ENCODE measurements at regions not wholly inside any gene's neighbourhood (a gene's known extent, or its start where the extent isn't known, plus 50 kb on each side); places are given as distances from the start of the nearest gene placed in this dataset.
"Not testable (repeated sequence)": the region's sequence is repeated elsewhere in the genome, so short reads cannot be mapped to it uniquely, and the experiment has no call there.

DNA sequence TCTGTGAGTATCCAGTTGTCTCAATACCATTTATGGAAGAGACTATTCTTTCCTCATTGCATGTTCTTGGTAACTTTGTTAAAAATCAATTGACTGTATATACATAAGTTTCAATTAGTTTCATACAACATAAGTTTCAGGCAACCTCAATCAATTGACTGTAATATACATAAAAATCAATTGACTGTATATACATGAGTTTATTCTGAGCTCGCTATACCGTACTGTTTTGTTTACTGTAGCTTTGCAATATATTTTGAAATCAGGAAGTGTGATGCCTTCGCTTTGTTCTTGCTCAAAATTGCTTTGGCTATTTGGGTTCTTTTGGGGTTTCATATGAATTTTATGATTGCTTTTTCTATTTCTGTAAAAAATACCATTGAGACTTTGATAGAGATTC, 392.0 kb downstream of the BTG1 start:
- Mint-ChIP-seq H3K4me1 (peaks cover 0 to 4% (median 3%) of the 10 kb centered on the region in 3 donors), H3K27me3 (no peaks in the 10 kb centered on the region), H3K4me3 (no peak overlapping the region), H3K36me3 (no peaks in the 10 kb centered on the region), H3K9me3 (peaks cover 0 to 8% (median 3%) of the 10 kb centered on the region in 3 donors), H3K27ac (no peak overlapping the region)
- Histone ChIP-seq H3K27me3 (replicated peaks in 1 of 2; ENCODE audit: control insufficient read depth in 2 of 2, extremely low read depth in 1 of 2, insufficient read depth in 2 of 2, low read length in 1 of 2) (no peaks in the 10 kb centered on the region), H3K4me3 (ENCODE audit: control insufficient read depth in 1 of 2, extremely low read depth in 1 of 2, low read length in 1 of 2) (no peak overlapping the region), H3K9me3 (no peaks in the 10 kb centered on the region), H3K36me3 (ENCODE audit: control insufficient read depth in 2 of 2, extremely low read depth in 1 of 2, insufficient read depth in 1 of 2, low read length in 1 of 2) (no peaks in the 10 kb centered on the region), H3K27ac (ENCODE audit: low read length) (no peak overlapping the region), H3K4me1 (ENCODE audit: control insufficient read depth in 1 of 2, extremely low read depth in 1 of 2, insufficient read depth in 2 of 2, low read length in 2 of 2) (no peaks in the 10 kb centered on the region)
- DNase-seq (no peak), ATAC-seq (replicated peaks in 1 of 4) (no peak)
- no CpG with 5 or more reads among the region's 3 CpGs for WGBS (ENCODE audit: insufficient coverage)
- CTCF ChIA-PET = interaction anchor here in 1 of 2 donors (0.8 kb wide), 1 partner anchor 17 kb away, joined by 4 read pairs; no protein-coding TSS in a partner anchor
- POLR2A ChIA-PET = interaction anchor here in 1 of 2 donors (0.8 kb wide), 1 partner anchor 345 kb away, joined by 3 read pairs; no protein-coding TSS in a partner anchor

DNA sequence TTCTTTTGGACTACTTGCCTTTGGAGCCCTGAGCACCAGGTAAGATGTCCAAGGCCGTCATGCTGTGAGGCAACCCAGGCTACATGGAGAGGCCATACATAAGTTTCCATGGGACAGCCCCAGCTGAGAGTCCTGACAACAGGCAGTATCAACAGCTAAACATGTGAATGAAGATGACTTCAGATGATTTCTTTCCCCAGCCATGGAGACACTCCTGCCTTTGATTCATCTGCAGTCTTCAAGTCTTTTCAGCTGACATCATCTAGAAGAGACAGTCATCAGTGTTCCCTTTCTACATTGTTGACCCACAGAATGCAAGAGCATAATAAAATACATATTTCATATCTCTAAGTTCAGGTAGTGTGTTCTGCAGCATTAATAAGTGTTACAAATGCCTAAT, 398.7 kb downstream of the BTG1 start:
- Mint-ChIP-seq H3K9me3 (no peaks in the 10 kb centered on the region), H3K4me3 (no peak overlapping the region), H3K36me3 (no peaks in the 10 kb centered on the region), H3K27ac (no peak overlapping the region), H3K4me1 (no peaks in the 10 kb centered on the region), H3K27me3 (no peaks in the 10 kb centered on the region)
- ChIA-PET POLR2A (interaction anchor here in 1 of 2 donors (0.7 kb wide), 1 partner anchor 183 kb away, joined by 3 read pairs; no protein-coding TSS in a partner anchor), CTCF (no interaction called here)
- H3K9me3 ChIP-seq = no peaks in the 10 kb centered on the region
- ATAC-seq (replicated peaks in 1 of 4) (no peak), DNase-seq (no peak)
- no peak overlapping the region for H3K27ac ChIP-seq (ENCODE audit: low read length)
- no peaks in the 10 kb centered on the region for H3K36me3 ChIP-seq (ENCODE audit: control insufficient read depth in 2 of 2, extremely low read depth in 1 of 2, insufficient read depth in 1 of 2, low read length in 1 of 2)
- 100% methylated on average over 1 of the region's 1 CpG for WGBS (ENCODE audit: insufficient coverage)
- peaks cover 0 to 2% of the 10 kb centered on the region in 2 experiments for H3K4me1 ChIP-seq (ENCODE audit: control insufficient read depth in 1 of 2, extremely low read depth in 1 of 2, insufficient read depth in 2 of 2, low read length in 2 of 2)
- H3K4me3 ChIP-seq (ENCODE audit: control insufficient read depth in 1 of 2, extremely low read depth in 1 of 2, low read length in 1 of 2) = no peak overlapping the region
- no peaks in the 10 kb centered on the region for H3K27me3 ChIP-seq (replicated peaks in 1 of 2; ENCODE audit: control insufficient read depth in 2 of 2, extremely low read depth in 1 of 2, insufficient read depth in 2 of 2, low read length in 1 of 2)

DNA sequence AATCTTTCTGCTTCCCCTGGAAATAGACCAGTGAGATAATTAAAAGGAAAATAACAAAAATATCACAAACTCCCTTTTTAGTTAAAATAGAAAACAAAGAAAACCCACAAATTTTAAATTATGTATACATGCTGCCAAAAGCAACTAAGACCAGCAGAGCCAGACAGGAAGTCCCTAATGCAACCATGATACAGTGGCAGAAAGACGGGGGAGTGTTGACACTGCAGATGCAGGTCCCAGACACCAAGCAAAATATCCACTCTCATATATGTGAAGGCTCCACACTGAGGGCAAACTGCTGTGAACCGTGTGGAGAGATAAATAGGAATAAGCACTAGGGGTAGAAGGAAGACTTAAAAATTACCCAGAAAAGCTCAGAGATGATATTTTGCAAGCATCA, 401.0 kb downstream of the BTG1 start:
- ChIA-PET CTCF (no interaction called here), POLR2A (no interaction called here)
- ATAC-seq (replicated peaks in 1 of 4) = no peak
- DNase-seq = peak in 1 of 35 experiments; percentile 3
- no peak overlapping the region for H3K4me3 Mint-ChIP-seq
- Histone ChIP-seq H3K4me1 (ENCODE audit: control insufficient read depth in 1 of 2, extremely low read depth in 1 of 2, insufficient read depth in 2 of 2, low read length in 2 of 2) (peaks cover 0 to 2% of the 10 kb centered on the region in 2 experiments), H3K9me3 (no peaks in the 10 kb centered on the region), H3K36me3 (ENCODE audit: control insufficient read depth in 2 of 2, extremely low read depth in 1 of 2, insufficient read depth in 1 of 2, low read length in 1 of 2) (no peaks in the 10 kb centered on the region), H3K27ac (ENCODE audit: low read length) (no peak overlapping the region), H3K4me3 (ENCODE audit: control insufficient read depth in 1 of 2, extremely low read depth in 1 of 2, low read length in 1 of 2) (no peak overlapping the region), H3K27me3 (replicated peaks in 1 of 2; ENCODE audit: control insufficient read depth in 2 of 2, extremely low read depth in 1 of 2, insufficient read depth in 2 of 2, low read length in 1 of 2) (no peaks in the 10 kb centered on the region)
- H3K27ac Mint-ChIP-seq = no peak overlapping the region
- WGBS (ENCODE audit: insufficient coverage) = no CpG with 5 or more reads among the region's 2 CpGs
- peaks cover 3% of the 10 kb centered on the region for H3K36me3 Mint-ChIP-seq
- no peaks in the 10 kb centered on the region for H3K27me3 Mint-ChIP-seq
- H3K4me1 Mint-ChIP-seq = no peaks in the 10 kb centered on the region
- H3K9me3 Mint-ChIP-seq = peaks cover 0 to 7% (median 4%) of the 10 kb centered on the region in 3 donors

DNA sequence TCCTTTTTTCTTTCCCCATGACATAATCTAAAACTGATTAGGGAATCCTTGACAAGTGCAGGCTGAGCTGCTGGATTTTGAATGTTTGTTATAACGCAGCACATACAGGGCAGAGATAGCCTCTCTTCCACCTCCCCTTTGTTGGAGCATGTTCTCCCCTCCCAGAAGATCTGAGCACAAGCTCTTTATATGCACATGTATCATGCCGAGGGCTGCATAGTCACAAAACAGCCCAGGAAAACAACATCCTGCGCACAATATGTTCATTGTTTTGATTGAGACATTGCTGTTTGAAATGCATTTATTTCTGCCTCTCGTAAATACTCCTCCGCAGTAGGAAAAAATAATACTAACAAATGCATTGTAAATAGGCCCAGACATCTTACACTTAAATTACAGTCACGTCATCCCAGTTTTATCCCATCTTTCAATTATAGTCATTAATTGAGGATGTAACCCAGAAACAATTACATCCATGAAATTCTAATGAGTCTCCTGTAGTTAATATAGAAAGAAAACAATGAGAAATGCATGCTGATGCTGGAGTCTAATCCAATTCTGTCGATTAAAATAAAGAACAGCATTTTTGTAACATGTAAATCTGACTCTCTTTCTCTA, 401.8 kb downstream of the BTG1 start:
- Histone ChIP-seq H3K27ac (ENCODE audit: low read length) (no peak overlapping the region), H3K27me3 (replicated peaks in 1 of 2; ENCODE audit: control insufficient read depth in 2 of 2, extremely low read depth in 1 of 2, insufficient read depth in 2 of 2, low read length in 1 of 2) (no peaks in the 10 kb centered on the region), H3K36me3 (ENCODE audit: control insufficient read depth in 2 of 2, extremely low read depth in 1 of 2, insufficient read depth in 1 of 2, low read length in 1 of 2) (no peaks in the 10 kb centered on the region), H3K4me3 (ENCODE audit: control insufficient read depth in 1 of 2, extremely low read depth in 1 of 2, low read length in 1 of 2) (no peak overlapping the region), H3K9me3 (no peaks in the 10 kb centered on the region), H3K4me1 (ENCODE audit: control insufficient read depth in 1 of 2, extremely low read depth in 1 of 2, insufficient read depth in 2 of 2, low read length in 2 of 2) (peaks cover 0 to 2% of the 10 kb centered on the region in 2 experiments)
- H3K36me3 Mint-ChIP-seq = peaks cover 3% of the 10 kb centered on the region
- WGBS (ENCODE audit: insufficient coverage) = 94% methylated on average over 2 of the region's 7 CpGs
- peaks cover 0 to 7% (median 4%) of the 10 kb centered on the region in 3 donors for H3K9me3 Mint-ChIP-seq
- ATAC-seq (replicated peaks in 1 of 4) = no peak
- no peaks in the 10 kb centered on the region for H3K27me3 Mint-ChIP-seq
- H3K27ac Mint-ChIP-seq = no peak overlapping the region
- H3K4me3 Mint-ChIP-seq = no peak overlapping the region
- POLR2A ChIA-PET = no interaction called here
- no peak for DNase-seq
- CTCF ChIA-PET = no interaction called here
- no peaks in the 10 kb centered on the region for H3K4me1 Mint-ChIP-seq

DNA sequence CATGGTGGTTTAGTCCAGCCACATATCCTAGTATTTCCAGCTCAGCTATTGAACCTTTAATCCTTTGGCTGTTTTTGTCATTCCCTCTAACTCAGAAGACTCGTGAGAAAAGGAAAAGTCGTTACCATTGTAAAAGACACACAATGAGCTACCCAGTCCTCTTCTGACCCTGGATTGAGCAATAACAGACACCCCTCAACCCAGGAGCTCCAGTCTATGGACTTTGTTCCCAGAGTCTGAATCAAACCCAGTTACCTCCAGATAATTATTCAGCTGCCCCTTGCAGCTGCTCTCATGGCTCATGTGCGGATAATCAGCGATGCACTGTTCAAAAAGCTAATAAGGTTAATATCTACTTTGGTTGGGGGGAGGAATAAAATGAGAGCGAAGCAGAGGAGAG, 402.4 kb downstream of the BTG1 start:
- no peaks in the 10 kb centered on the region for H3K27me3 Mint-ChIP-seq
- DNase-seq (no peak), ATAC-seq (replicated peaks in 1 of 4) (no peak)
- Histone ChIP-seq H3K27me3 (replicated peaks in 1 of 2; ENCODE audit: control insufficient read depth in 2 of 2, extremely low read depth in 1 of 2, insufficient read depth in 2 of 2, low read length in 1 of 2) (no peaks in the 10 kb centered on the region), H3K27ac (ENCODE audit: low read length) (no peak overlapping the region), H3K4me1 (ENCODE audit: control insufficient read depth in 1 of 2, extremely low read depth in 1 of 2, insufficient read depth in 2 of 2, low read length in 2 of 2) (peaks cover 0 to 2% of the 10 kb centered on the region in 2 experiments), H3K9me3 (no peaks in the 10 kb centered on the region), H3K36me3 (ENCODE audit: control insufficient read depth in 2 of 2, extremely low read depth in 1 of 2, insufficient read depth in 1 of 2, low read length in 1 of 2) (no peaks in the 10 kb centered on the region), H3K4me3 (ENCODE audit: control insufficient read depth in 1 of 2, extremely low read depth in 1 of 2, low read length in 1 of 2) (no peak overlapping the region)
- ChIA-PET POLR2A (no interaction called here), CTCF (no interaction called here)
- H3K4me3 Mint-ChIP-seq = no peak overlapping the region
- no peaks in the 10 kb centered on the region for H3K4me1 Mint-ChIP-seq
- no peak overlapping the region for H3K27ac Mint-ChIP-seq
- peaks cover 0 to 7% (median 4%) of the 10 kb centered on the region in 3 donors for H3K9me3 Mint-ChIP-seq
- 94% methylated on average over 2 of the region's 5 CpGs for WGBS (ENCODE audit: insufficient coverage)
- H3K36me3 Mint-ChIP-seq = peaks cover 3% of the 10 kb centered on the region

DNA sequence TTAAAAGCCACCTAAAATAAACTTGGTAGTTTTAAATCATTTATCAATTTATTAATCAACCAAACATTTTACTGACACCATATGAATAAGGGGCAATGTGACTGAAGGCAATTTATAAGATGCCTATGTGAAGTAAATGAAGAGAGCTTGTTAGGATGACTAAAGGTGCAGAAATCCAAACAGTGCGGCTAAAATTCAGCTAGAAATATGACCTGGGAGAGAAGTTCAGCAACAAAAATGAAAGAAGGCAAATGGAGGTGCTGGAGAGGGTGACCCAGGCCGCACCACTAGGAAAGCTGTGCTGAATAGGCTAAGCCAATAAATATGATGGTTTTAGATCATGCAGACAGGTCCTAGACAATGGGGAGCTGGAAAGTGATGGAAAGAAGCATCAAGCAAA, 403.7 kb downstream of the BTG1 start:
- 91% methylated on average over 2 of the region's 2 CpGs for WGBS (ENCODE audit: insufficient coverage)
- DNase-seq (no peak), ATAC-seq (replicated peaks in 1 of 4) (no peak)
- H3K4me1 Mint-ChIP-seq = no peaks in the 10 kb centered on the region
- Histone ChIP-seq H3K27me3 (replicated peaks in 1 of 2; ENCODE audit: control insufficient read depth in 2 of 2, extremely low read depth in 1 of 2, insufficient read depth in 2 of 2, low read length in 1 of 2) (no peaks in the 10 kb centered on the region), H3K27ac (ENCODE audit: low read length) (no peak overlapping the region), H3K4me1 (ENCODE audit: control insufficient read depth in 1 of 2, extremely low read depth in 1 of 2, insufficient read depth in 2 of 2, low read length in 2 of 2) (peaks cover 0 to 2% of the 10 kb centered on the region in 2 experiments), H3K36me3 (ENCODE audit: control insufficient read depth in 2 of 2, extremely low read depth in 1 of 2, insufficient read depth in 1 of 2, low read length in 1 of 2) (no peaks in the 10 kb centered on the region), H3K9me3 (no peaks in the 10 kb centered on the region), H3K4me3 (ENCODE audit: control insufficient read depth in 1 of 2, extremely low read depth in 1 of 2, low read length in 1 of 2) (no peak overlapping the region)
- CTCF ChIA-PET = no interaction called here
- no peak overlapping the region for H3K4me3 Mint-ChIP-seq
- H3K27me3 Mint-ChIP-seq = no peaks in the 10 kb centered on the region
- H3K27ac Mint-ChIP-seq = no peak overlapping the region
- H3K36me3 Mint-ChIP-seq = peaks cover 3% of the 10 kb centered on the region
- POLR2A ChIA-PET = no interaction called here
- peaks cover 0 to 7% (median 4%) of the 10 kb centered on the region in 3 donors for H3K9me3 Mint-ChIP-seq

DNA sequence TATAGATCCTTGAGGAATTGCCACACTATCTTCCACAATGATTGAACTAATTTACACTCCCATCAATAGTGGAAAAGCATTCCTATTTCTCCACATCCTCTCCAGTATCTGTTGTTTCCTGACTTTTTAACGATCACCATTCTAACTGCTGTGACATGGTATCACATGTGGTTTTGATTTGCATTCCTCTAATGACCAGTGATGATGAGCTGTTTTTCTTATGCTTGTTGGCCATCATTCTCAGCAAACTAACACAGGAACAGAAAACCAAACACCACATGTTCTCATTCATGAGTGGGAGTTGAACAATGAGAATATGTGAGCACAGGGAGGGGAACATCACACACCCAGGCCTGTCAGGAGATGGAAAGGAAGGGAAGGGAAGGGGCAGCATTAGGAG, 411.8 kb downstream of the BTG1 start:
- POLR2A ChIA-PET; CTCF ChIA-PET; DNase-seq; H3K27me3 Mint-ChIP-seq; H3K27ac ChIP-seq (ENCODE audit: low read length); H3K4me3 ChIP-seq (ENCODE audit: control insufficient read depth in 1 of 2, extremely low read depth in 1 of 2, low read length in 1 of 2); H3K27me3 ChIP-seq (replicated peaks in 1 of 2; ENCODE audit: control insufficient read depth in 2 of 2, extremely low read depth in 1 of 2, insufficient read depth in 2 of 2, low read length in 1 of 2); H3K36me3 Mint-ChIP-seq; H3K4me1 Mint-ChIP-seq; H3K27ac Mint-ChIP-seq; ATAC-seq (replicated peaks in 1 of 4); H3K4me3 Mint-ChIP-seq; H3K4me1 ChIP-seq (ENCODE audit: control insufficient read depth in 1 of 2, extremely low read depth in 1 of 2, insufficient read depth in 2 of 2, low read length in 2 of 2); H3K9me3 Mint-ChIP-seq; H3K36me3 ChIP-seq (ENCODE audit: control insufficient read depth in 2 of 2, extremely low read depth in 1 of 2, insufficient read depth in 1 of 2, low read length in 1 of 2); H3K9me3 ChIP-seq: not testable (repeated sequence)
- WGBS (ENCODE audit: insufficient coverage) = no CpG with 5 or more reads among the region's 1 CpG

Data from T-cell (primary cell).